HepG2 (cell line): ENCODE measurements at regions not wholly inside any gene's neighbourhood (a gene's known extent, or its start where the extent isn't known, plus 50 kb on each side); places are given as distances from the start of the nearest gene placed in this dataset.
"Not testable (repeated sequence)": the region's sequence is repeated elsewhere in the genome, so short reads cannot be mapped to it uniquely, and the experiment has no call there.

Experiments used
- ATAC-seq: fragments of 200-7000 bp; cut with Tn5 transposase; 3 replicates; pipeline ENCODE4 v1.9.1; 2020; ENCODE audit warnings: mild to moderate bottlenecking, moderate library complexity
- BruUV-seq: library from RNA; stranded (reverse); fragments of 400-500 nt; replicated peaks from 2 replicates; lab custom pipeline; 2021; lab: Mats Ljungman, UMichigan
- CTCF ChIA-PET: fragments of 300-600 bp; formaldehyde crosslinking; extraction: SDS; loops from one replicate; lab custom pipeline; 2021; ENCODE audit warnings: low total read pairs, inconsistent platforms, low intra/inter-chr PET ratio; lab: Yijun Ruan, JAX
- POLR2A ChIA-PET: fragments of 350-600 bp; sonication (Branson Sonifier 250); formaldehyde crosslinking; loops from one replicate; lab custom pipeline; 2020; ENCODE audit warnings: antibody characterized with exemption, inconsistent platforms; lab: Yijun Ruan, JAX
- DNase-seq: peaks from one replicate; pipeline ENCODE4 v3.0.0-alpha.2; 2015; ENCODE audit warnings: low spot score
- FAIRE-seq: peaks from 3 replicates; lab custom pipeline; 2011; peaks lifted over from hg19 to GRCh38; lab: Jason Lieb, UNC
- H2AFZ ChIP-seq: one replicate; pipeline ENCODE4 v1.6.1; 2011; ENCODE audit warnings: low read length, inconsistent platforms
- H3K27ac ChIP-seq: fragments of 300-600 bp; 3 replicates; pipeline ENCODE4 v1.8.0; 2011; ENCODE audit warnings: mixed run types, mild to moderate bottlenecking, mixed read lengths, low read length, inconsistent platforms; ENCODE audit not compliant: insufficient read depth; ENCODE audit errors: extremely low read length
- H3K27me3 ChIP-seq, 2 experiments: fragments of 200-600 bp in 1 of 2; 2 replicates in 1 of 2; 3 replicates in 1 of 2; pipeline versions ENCODE4 v1.6.0 to v1.8.0; 2011; ENCODE audit warnings: low read length in 2 of 2, mild to moderate bottlenecking in 2 of 2, moderate library complexity in 2 of 2, inconsistent platforms in 1 of 2; ENCODE audit not compliant: insufficient read depth in 2 of 2, control insufficient read depth in 1 of 2
- H3K36me3 ChIP-seq, 2 experiments: fragments of 200-600 bp in 1 of 2; replicated peaks in 1 of 2; 2 replicates in 1 of 2; 3 replicates in 1 of 2; pipeline versions ENCODE4 v1.5.1 to v1.8.0; 2011; ENCODE audit warnings: low read length in 2 of 2, inconsistent platforms in 1 of 2; ENCODE audit not compliant: insufficient read depth in 2 of 2, control insufficient read depth in 1 of 2
- H3K4me1 ChIP-seq: 2 replicates; pipeline ENCODE4 v1.5.1; 2012; ENCODE audit warnings: low read length, inconsistent platforms; ENCODE audit not compliant: insufficient read depth
- H3K4me2 ChIP-seq: 2 replicates; pipeline ENCODE4 v1.6.0; 2011; ENCODE audit warnings: low read depth, low read length, inconsistent platforms
- H3K4me3 ChIP-seq, 3 experiments: fragments of 200-600 bp in 1 of 3; sonication (generic), shearing (Covaris generic) in 1 of 3; replicated peaks in 1 of 3; 2 replicates each; pipeline ENCODE4 v1.5.1; 2011 to 2016; ENCODE audit warnings: low read length in 3 of 3, inconsistent platforms in 2 of 3, low read depth in 2 of 3, mild to moderate bottlenecking in 2 of 3, control low read depth in 1 of 3, mixed read lengths in 1 of 3; ENCODE audit not compliant: insufficient read depth in 1 of 3
- H3K79me2 ChIP-seq: one replicate; pipeline ENCODE4 v1.6.1; 2011; ENCODE audit warnings: low read length, inconsistent platforms; ENCODE audit not compliant: insufficient read depth
- H3K9ac ChIP-seq: 2 replicates; pipeline ENCODE4 v1.6.0; 2011; ENCODE audit warnings: mild to moderate bottlenecking, low read depth, low read length, inconsistent platforms; ENCODE audit not compliant: insufficient read depth
- H3K9me3 ChIP-seq: 2 replicates; pipeline ENCODE4 v1.5.1; 2012; ENCODE audit warnings: mild to moderate bottlenecking, low read length
- H4K20me1 ChIP-seq: 2 replicates; pipeline ENCODE4 v1.6.0; 2011; ENCODE audit warnings: inconsistent platforms, mild to moderate bottlenecking, low read length, moderate library complexity; ENCODE audit not compliant: insufficient read depth
- whole genome bisulfite sequencing: methylation state at CpG from one replicate; pipeline ENCODE4 v1.1.6; 2017; ENCODE audit warnings: low lambda C conversion rate; 5-methylcytosine and 5-hydroxymethylcytosine counted together
- in situ Hi-C: cut with HindIII; loops from 2 replicates; pipeline ENCODE4 v1.10.0; 2017; ENCODE audit warnings: low pct_unique_long_range_greater_than_20kb; ENCODE audit not compliant: extremely low pct_ligation_motif_present
- intact Hi-C: fragments of 100-400 bp; cut with micrococcal nuclease; formaldehyde crosslinking; loops from one replicate; pipeline ENCODE4 v1.10.0; 2022; ENCODE audit not compliant: unreplicated experiment

DNA sequence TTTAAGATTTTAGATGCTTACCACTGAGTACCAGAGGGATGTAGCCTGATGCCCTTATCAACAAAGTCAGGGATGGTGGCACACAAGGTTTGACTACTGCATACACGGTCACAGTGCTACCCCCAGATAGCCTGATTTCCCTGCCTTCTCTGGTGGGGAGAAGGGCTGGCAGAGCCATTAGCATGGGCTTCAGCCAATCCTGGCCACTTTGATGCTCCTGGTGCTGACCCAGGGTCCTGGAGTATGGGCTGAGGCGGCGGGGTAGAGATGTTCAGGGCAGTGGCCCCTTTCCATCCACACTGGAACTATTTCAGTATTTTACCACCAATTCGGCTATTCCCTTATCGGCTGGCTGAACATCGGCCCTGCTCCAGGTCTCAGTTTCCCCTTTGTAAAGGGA, 83.2 kb downstream of the POTEB3 start:
- H3K9me3 ChIP-seq, H2AFZ ChIP-seq, DNase-seq, H3K4me1 ChIP-seq, H3K27me3 ChIP-seq, ATAC-seq, POLR2A ChIA-PET, H3K9ac ChIP-seq, FAIRE-seq, H4K20me1 ChIP-seq, H3K36me3 ChIP-seq, H3K4me2 ChIP-seq, H3K79me2 ChIP-seq, BruUV-seq, H3K4me3 ChIP-seq, intact Hi-C loops, H3K27ac ChIP-seq, in situ Hi-C loops, CTCF ChIA-PET: not testable (repeated sequence)
- no CpG with 5 or more reads among the region's 6 CpGs for WGBS

- WGBS = 7% methylated on average over 2 of the region's 6 CpGs
- H3K79me2 ChIP-seq, CTCF ChIA-PET, intact Hi-C loops, H3K27me3 ChIP-seq, BruUV-seq, H2AFZ ChIP-seq, H3K9me3 ChIP-seq, H3K36me3 ChIP-seq, H3K4me1 ChIP-seq, H3K27ac ChIP-seq, DNase-seq, ATAC-seq, in situ Hi-C loops, H3K9ac ChIP-seq, H3K4me2 ChIP-seq, H3K4me3 ChIP-seq, POLR2A ChIA-PET, FAIRE-seq, H4K20me1 ChIP-seq: not testable (repeated sequence)
These were observed 84.4 kb downstream of the POTEB3 start for GRCh38 chr15:21355944-21356343.

- H3K4me2 ChIP-seq, H3K4me3 ChIP-seq, H3K4me1 ChIP-seq, ATAC-seq, H3K79me2 ChIP-seq, H3K9me3 ChIP-seq, DNase-seq, CTCF ChIA-PET, H3K27me3 ChIP-seq, POLR2A ChIA-PET, BruUV-seq, H3K27ac ChIP-seq, intact Hi-C loops, H2AFZ ChIP-seq, FAIRE-seq, H3K36me3 ChIP-seq, in situ Hi-C loops, H4K20me1 ChIP-seq, H3K9ac ChIP-seq: not testable (repeated sequence)
- WGBS = no CpG with 5 or more reads among the region's 20 CpGs
These were observed 85.7 kb downstream of the POTEB3 start for GRCh38 chr15:21354597-21354996.

GRCh38 chr15:21352670-21353318, 87.5 kb downstream of the POTEB3 start:
- H3K4me2 ChIP-seq, H3K9me3 ChIP-seq, POLR2A ChIA-PET, H3K79me2 ChIP-seq, H2AFZ ChIP-seq, H3K4me3 ChIP-seq, H3K4me1 ChIP-seq, CTCF ChIA-PET, H3K36me3 ChIP-seq, ATAC-seq, intact Hi-C loops, H3K27me3 ChIP-seq, BruUV-seq, DNase-seq, H3K27ac ChIP-seq, H4K20me1 ChIP-seq, H3K9ac ChIP-seq, FAIRE-seq, in situ Hi-C loops: not testable (repeated sequence)
- WGBS = no CpG with 5 or more reads among the region's 40 CpGs
